IPS-20b (cell line): ENCODE measurements at regions not wholly inside any gene's neighbourhood (a gene's known extent, or its start where the extent isn't known, plus 50 kb on each side); places are given as distances from the start of the nearest gene placed in this dataset.

ENCODE experiments used
- H3K27ac ChIP-seq: one replicate; pipeline ENCODE4 v1.5.1; 2013; ENCODE audit warnings: low read length
- H3K27me3 ChIP-seq: 2 replicates; pipeline ENCODE4 v1.6.1; 2013; ENCODE audit warnings: mild to moderate bottlenecking, low read length, inconsistent platforms; ENCODE audit not compliant: insufficient read depth
- H3K36me3 ChIP-seq: 2 replicates; pipeline ENCODE4 v1.6.1; 2013; ENCODE audit warnings: low read depth, mild to moderate bottlenecking, inconsistent platforms, low read length, moderate library complexity; ENCODE audit not compliant: insufficient read depth
- H3K4me1 ChIP-seq: 2 replicates; pipeline ENCODE4 v1.6.1; 2013; ENCODE audit warnings: mild to moderate bottlenecking, control low read depth, inconsistent platforms, low read length, moderate library complexity; ENCODE audit not compliant: insufficient read depth
- H3K4me3 ChIP-seq: 2 replicates; pipeline ENCODE4 v1.5.1; 2013; ENCODE audit warnings: mild to moderate bottlenecking, low read length, inconsistent platforms
- H3K9ac ChIP-seq: 2 replicates; pipeline ENCODE4 v1.6.1; 2013; ENCODE audit warnings: low read depth, mild to moderate bottlenecking, inconsistent platforms, low read length, moderate library complexity
- H3K9me3 ChIP-seq: 2 replicates; pipeline ENCODE4 v1.6.1; 2013; ENCODE audit warnings: mild to moderate bottlenecking, low read depth, low read length, inconsistent platforms; ENCODE audit not compliant: insufficient read depth

- H3K9ac ChIP-seq = no peak overlapping the region
- 0 out of 2 replicates have a peak, but pooled peaks cover 5% of the 10 kb centered on the region for H3K9me3 ChIP-seq
- no peak overlapping the region for H3K27ac ChIP-seq
- no peaks in the 10 kb centered on the region for H3K36me3 ChIP-seq
- H3K4me3 ChIP-seq = no peak overlapping the region
- H3K27me3 ChIP-seq = no peaks in the 10 kb centered on the region
- H3K4me1 ChIP-seq = peaks cover 11% of the 10 kb centered on the region; the same call in 1 of the 2 replicates
These were observed 178.8 kb upstream of the TMTC4 start for GRCh38 chr13:100853434-100853833.

GRCh38 chr13:100852146-100852545 lies 177.6 kb upstream of the TMTC4 start:
- no peak overlapping the region for H3K9ac ChIP-seq
- H3K4me1 ChIP-seq = peaks cover 11% of the 10 kb centered on the region; the same call in 1 of the 2 replicates
- no peaks in the 10 kb centered on the region for H3K27me3 ChIP-seq
- no peaks in the 10 kb centered on the region for H3K36me3 ChIP-seq
- no peak overlapping the region for H3K4me3 ChIP-seq
- H3K9me3 ChIP-seq = 0 out of 2 replicates have a peak, but pooled peaks cover 5% of the 10 kb centered on the region
- H3K27ac ChIP-seq = no peak overlapping the region

- no peaks in the 10 kb centered on the region for H3K4me1 ChIP-seq
- no peak overlapping the region for H3K9ac ChIP-seq
- 0 out of 2 replicates have a peak, but pooled peaks cover 5% of the 10 kb centered on the region for H3K9me3 ChIP-seq
- no peak overlapping the region for H3K27ac ChIP-seq
- H3K4me3 ChIP-seq = no peak overlapping the region
- no peaks in the 10 kb centered on the region for H3K27me3 ChIP-seq
- no peaks in the 10 kb centered on the region for H3K36me3 ChIP-seq
These were observed 173.7 kb upstream of the TMTC4 start for GRCh38 chr13:100848304-100848703.

GRCh38 chr13:100845128-100845757 lies 170.6 kb upstream of the TMTC4 start:
- no peak overlapping the region for H3K27ac ChIP-seq
- 0 out of 2 replicates have a peak, but pooled peaks cover 5% of the 10 kb centered on the region for H3K9me3 ChIP-seq
- no peaks in the 10 kb centered on the region for H3K4me1 ChIP-seq
- no peak overlapping the region for H3K4me3 ChIP-seq
- no peak overlapping the region for H3K9ac ChIP-seq
- no peaks in the 10 kb centered on the region for H3K36me3 ChIP-seq
- no peaks in the 10 kb centered on the region for H3K27me3 ChIP-seq

GRCh38 chr13:100842136-100842535 lies 167.5 kb upstream of the TMTC4 start:
- Histone ChIP-seq H3K4me1 (no peaks in the 10 kb centered on the region), H3K9me3 (no peaks in the 10 kb centered on the region), H3K36me3 (no peaks in the 10 kb centered on the region), H3K27me3 (no peaks in the 10 kb centered on the region), H3K9ac (no peak overlapping the region), H3K27ac (no peak overlapping the region), H3K4me3 (no peak overlapping the region)

- no peak overlapping the region for H3K9ac ChIP-seq
- no peaks in the 10 kb centered on the region for H3K27me3 ChIP-seq
- no peak overlapping the region for H3K27ac ChIP-seq
- no peak overlapping the region for H3K4me3 ChIP-seq
- no peaks in the 10 kb centered on the region for H3K4me1 ChIP-seq
- no peaks in the 10 kb centered on the region for H3K9me3 ChIP-seq
- H3K36me3 ChIP-seq = no peaks in the 10 kb centered on the region
These were observed 163.8 kb upstream of the TMTC4 start for GRCh38 chr13:100838387-100838786.

- Histone ChIP-seq H3K9me3 (no peaks in the 10 kb centered on the region), H3K27me3 (no peaks in the 10 kb centered on the region), H3K4me3 (no peak overlapping the region), H3K4me1 (no peaks in the 10 kb centered on the region), H3K36me3 (no peaks in the 10 kb centered on the region), H3K9ac (no peak overlapping the region), H3K27ac (no peak overlapping the region)
These were observed 163.0 kb upstream of the TMTC4 start for GRCh38 chr13:100837631-100838030.

GRCh38 chr13:100836711-100837110 lies 162.1 kb upstream of the TMTC4 start:
- H3K4me1 ChIP-seq = no peaks in the 10 kb centered on the region
- H3K36me3 ChIP-seq = no peaks in the 10 kb centered on the region
- no peak overlapping the region for H3K9ac ChIP-seq
- H3K27me3 ChIP-seq = no peaks in the 10 kb centered on the region
- no peak overlapping the region for H3K27ac ChIP-seq
- H3K4me3 ChIP-seq = no peak overlapping the region
- H3K9me3 ChIP-seq = no peaks in the 10 kb centered on the region

GRCh38 chr13:100835695-100836094 lies 161.1 kb upstream of the TMTC4 start:
- H3K27me3 ChIP-seq = no peaks in the 10 kb centered on the region
- H3K9me3 ChIP-seq = no peaks in the 10 kb centered on the region
- H3K4me3 ChIP-seq = no peak overlapping the region
- no peak overlapping the region for H3K9ac ChIP-seq
- H3K27ac ChIP-seq = no peak overlapping the region
- no peaks in the 10 kb centered on the region for H3K4me1 ChIP-seq
- no peaks in the 10 kb centered on the region for H3K36me3 ChIP-seq

- H3K9ac ChIP-seq = no peak overlapping the region
- H3K9me3 ChIP-seq = no peaks in the 10 kb centered on the region
- no peak overlapping the region for H3K27ac ChIP-seq
- no peaks in the 10 kb centered on the region for H3K4me1 ChIP-seq
- H3K36me3 ChIP-seq = no peaks in the 10 kb centered on the region
- no peak overlapping the region for H3K4me3 ChIP-seq
- H3K27me3 ChIP-seq = no peaks in the 10 kb centered on the region
These were observed 158.8 kb upstream of the TMTC4 start for GRCh38 chr13:100833427-100833826.

- no peaks in the 10 kb centered on the region for H3K27me3 ChIP-seq
- H3K9ac ChIP-seq = no peak overlapping the region
- no peak overlapping the region for H3K4me3 ChIP-seq
- no peaks in the 10 kb centered on the region for H3K36me3 ChIP-seq
- no peaks in the 10 kb centered on the region for H3K9me3 ChIP-seq
- H3K27ac ChIP-seq = no peak overlapping the region
- 0 out of 2 replicates have a peak, but pooled peaks cover 3% of the 10 kb centered on the region for H3K4me1 ChIP-seq
These were observed 153.6 kb upstream of the TMTC4 start for GRCh38 chr13:100828226-100828625.

- no peaks in the 10 kb centered on the region for H3K36me3 ChIP-seq
- H3K9ac ChIP-seq = no peak overlapping the region
- H3K9me3 ChIP-seq = no peaks in the 10 kb centered on the region
- H3K4me1 ChIP-seq = 0 out of 2 replicates have a peak, but pooled peaks cover 6% of the 10 kb centered on the region
- H3K27ac ChIP-seq = no peak overlapping the region
- no peak overlapping the region for H3K4me3 ChIP-seq
- no peaks in the 10 kb centered on the region for H3K27me3 ChIP-seq
These were observed 153.0 kb upstream of the TMTC4 start for GRCh38 chr13:100827489-100828176.
